Endodermal cell (in vitro differentiated cells): ENCODE measurements at regions not wholly inside any gene's neighbourhood (a gene's known extent, or its start where the extent isn't known, plus 50 kb on each side); places are given as distances from the start of the nearest gene placed in this dataset.

Source experiments
- DNase-seq: peaks from one replicate; pipeline ENCODE4 v3.0.0-alpha.2; 2017
- H3K27ac ChIP-seq: 2 replicates; pipeline ENCODE4 v1.5.1; 2013; ENCODE audit warnings: mild to moderate bottlenecking, low read depth, low read length, moderate library complexity
- H3K27me3 ChIP-seq: 2 replicates; pipeline ENCODE4 v1.6.1; 2013; ENCODE audit warnings: mild to moderate bottlenecking, low read length, moderate library complexity; ENCODE audit not compliant: insufficient read depth, control insufficient read depth, poor library complexity, severe bottlenecking
- H3K36me3 ChIP-seq: 2 replicates; pipeline ENCODE4 v1.7.0; 2013; ENCODE audit warnings: mild to moderate bottlenecking, low read length, moderate library complexity; ENCODE audit not compliant: control insufficient read depth, insufficient read depth
- H3K4me1 ChIP-seq: one replicate; pipeline ENCODE4 v1.7.0; 2013; ENCODE audit warnings: low read length; ENCODE audit not compliant: control insufficient read depth, insufficient read depth
- H3K4me3 ChIP-seq: 2 replicates; pipeline ENCODE4 v1.5.1; 2013; ENCODE audit warnings: mild to moderate bottlenecking, low read length, moderate library complexity
- H3K9ac ChIP-seq: 2 replicates; pipeline ENCODE4 v1.6.1; 2013; ENCODE audit warnings: mild to moderate bottlenecking, low read length, moderate library complexity; ENCODE audit not compliant: poor library complexity, severe bottlenecking; ENCODE audit errors: extremely low read depth
- H3K9me3 ChIP-seq: 2 replicates; pipeline ENCODE4 v1.6.1; 2013; ENCODE audit warnings: mild to moderate bottlenecking, low read length, moderate library complexity; ENCODE audit not compliant: control insufficient read depth
- H3K27ac Mint-ChIP-seq: 2 replicates; pipeline ENCODE4 v1.8.0; 2020; ENCODE audit warnings: mixed read lengths
- H3K27me3 Mint-ChIP-seq: 2 replicates; pipeline ENCODE4 v1.8.0; 2021; ENCODE audit warnings: mild to moderate bottlenecking, mixed read lengths; ENCODE audit not compliant: insufficient read depth
- H3K36me3 Mint-ChIP-seq: 2 replicates; pipeline ENCODE4 v1.8.0; 2020; ENCODE audit warnings: low read depth, mixed read lengths
- H3K4me1 Mint-ChIP-seq: 2 replicates; pipeline ENCODE4 v1.8.0; 2020; ENCODE audit warnings: mixed read lengths
- H3K4me3 Mint-ChIP-seq: 2 replicates; pipeline ENCODE4 v1.8.0; 2020; ENCODE audit warnings: mild to moderate bottlenecking, moderate library complexity, mixed read lengths
- H3K9me3 Mint-ChIP-seq: 2 replicates; pipeline ENCODE4 v1.8.0; 2020; ENCODE audit warnings: mild to moderate bottlenecking, mixed read lengths
- CTCF ChIP-seq: fragments of 200-600 bp; sonication (generic); conservative IDR thresholded peaks from 2 replicates; pipeline ENCODE4 v1.5.0; 2021; ENCODE audit warnings: antibody characterized with exemption, mild to moderate bottlenecking
- WGBS, 2 experiments: methylation state at CpG; one replicate each; pipeline versions ENCODE4 v1.1.5 to v1.1.7; 2013; ENCODE audit warnings: missing lambda C conversion rate in 2 of 2, mixed read lengths in 1 of 2; ENCODE audit not compliant: insufficient coverage in 1 of 2, insufficient read length in 1 of 2; 5-methylcytosine and 5-hydroxymethylcytosine counted together

GRCh38 chr10:93193906-93194305, 120.2 kb downstream of the CYP26A1 start:
- no peak for TF ChIP-seq CTCF
- no peaks in the 10 kb centered on the region for H3K36me3 ChIP-seq
- DNase-seq = no peak
- H3K27ac ChIP-seq = no peak overlapping the region
- no peak overlapping the region for H3K4me3 Mint-ChIP-seq
- H3K27me3 ChIP-seq = no peaks in the 10 kb centered on the region
- no peaks in the 10 kb centered on the region for H3K9me3 ChIP-seq
- H3K4me1 ChIP-seq = no peaks in the 10 kb centered on the region
- WGBS, 2 experiments = 95% methylated on average over 5 to 6 of the region's 6 CpGs
- H3K27ac Mint-ChIP-seq = no peak overlapping the region
- H3K9ac ChIP-seq = no peak overlapping the region
- H3K4me3 ChIP-seq = no peak overlapping the region
- H3K27me3 Mint-ChIP-seq = no peaks in the 10 kb centered on the region
- no peaks in the 10 kb centered on the region for H3K36me3 Mint-ChIP-seq
- no peaks in the 10 kb centered on the region for H3K9me3 Mint-ChIP-seq
- peaks cover 25% of the 10 kb centered on the region for H3K4me1 Mint-ChIP-seq

GRCh38 chr10:93198401-93199131, 124.9 kb downstream of the CYP26A1 start:
- no peak for TF ChIP-seq CTCF
- H3K4me3 Mint-ChIP-seq = peak overlapping the region; percentile 6
- peaks cover 37% of the 10 kb centered on the region for H3K4me1 Mint-ChIP-seq
- no peaks in the 10 kb centered on the region for H3K36me3 Mint-ChIP-seq
- Histone ChIP-seq H3K27me3 (no peaks in the 10 kb centered on the region), H3K9me3 (no peaks in the 10 kb centered on the region), H3K4me3 (peak overlapping the region; percentile 63), H3K4me1 (peaks cover 6% of the 10 kb centered on the region), H3K9ac (no peak overlapping the region), H3K27ac (no peak overlapping the region), H3K36me3 (no peaks in the 10 kb centered on the region)
- no peaks in the 10 kb centered on the region for H3K9me3 Mint-ChIP-seq
- WGBS, 2 experiments = 43 to 69% methylated on average over 5 to 9 of the region's 9 CpGs
- no peaks in the 10 kb centered on the region for H3K27me3 Mint-ChIP-seq
- peak overlapping the region; percentile 88 for H3K27ac Mint-ChIP-seq
- peak; percentile 84 for DNase-seq

- H3K27me3 Mint-ChIP-seq = no peaks in the 10 kb centered on the region
- Histone ChIP-seq H3K4me1 (peaks cover 6% of the 10 kb centered on the region), H3K9ac (peak overlapping the region; percentile 6), H3K36me3 (no peaks in the 10 kb centered on the region), H3K27ac (no peak overlapping the region), H3K27me3 (no peaks in the 10 kb centered on the region), H3K4me3 (peak overlapping the region; percentile 63), H3K9me3 (no peaks in the 10 kb centered on the region)
- H3K9me3 Mint-ChIP-seq = no peaks in the 10 kb centered on the region
- H3K4me3 Mint-ChIP-seq = peak overlapping the region; percentile 6
- DNase-seq = peak; percentile 73
- WGBS, 2 experiments = 27 to 51% methylated on average over 8 to 11 of the region's 11 CpGs
- peaks cover 37% of the 10 kb centered on the region for H3K4me1 Mint-ChIP-seq
- TF ChIP-seq CTCF = no peak
- no peaks in the 10 kb centered on the region for H3K36me3 Mint-ChIP-seq
- H3K27ac Mint-ChIP-seq = peak overlapping the region; percentile 88
These were observed 125.6 kb downstream of the CYP26A1 start for GRCh38 chr10:93199191-93199751.
